Gastroesophageal sphincter (tissue), 3 donors: ENCODE measurements at regions not wholly inside any gene's neighbourhood (a gene's known extent, or its start where the extent isn't known, plus 50 kb on each side); places are given as distances from the start of the nearest gene placed in this dataset.

Experiments used
- POLR2A ChIP-seq, 2 donors: fragments of 450-650 bp; IDR thresholded peaks; one replicate each; pipeline ENCODE4 v1.6.1; 2017; ENCODE audit warnings: antibody characterized with exemption in 2 of 2, mild to moderate bottlenecking in 2 of 2, moderate library complexity in 1 of 2
- TF ChIP-seq, protein P1 (sequence below), 4 experiments: fragments of 200-600 bp in 2 of 4; fragments of 450-650 bp in 2 of 4; sonication (generic) in 1 of 4; IDR thresholded peaks; one replicate each; pipeline ENCODE4 v1.5.1; 2017 to 2019; ENCODE audit warnings: antibody characterized with exemption in 4 of 4, mild to moderate bottlenecking in 2 of 4, moderate library complexity in 2 of 4

DNA sequence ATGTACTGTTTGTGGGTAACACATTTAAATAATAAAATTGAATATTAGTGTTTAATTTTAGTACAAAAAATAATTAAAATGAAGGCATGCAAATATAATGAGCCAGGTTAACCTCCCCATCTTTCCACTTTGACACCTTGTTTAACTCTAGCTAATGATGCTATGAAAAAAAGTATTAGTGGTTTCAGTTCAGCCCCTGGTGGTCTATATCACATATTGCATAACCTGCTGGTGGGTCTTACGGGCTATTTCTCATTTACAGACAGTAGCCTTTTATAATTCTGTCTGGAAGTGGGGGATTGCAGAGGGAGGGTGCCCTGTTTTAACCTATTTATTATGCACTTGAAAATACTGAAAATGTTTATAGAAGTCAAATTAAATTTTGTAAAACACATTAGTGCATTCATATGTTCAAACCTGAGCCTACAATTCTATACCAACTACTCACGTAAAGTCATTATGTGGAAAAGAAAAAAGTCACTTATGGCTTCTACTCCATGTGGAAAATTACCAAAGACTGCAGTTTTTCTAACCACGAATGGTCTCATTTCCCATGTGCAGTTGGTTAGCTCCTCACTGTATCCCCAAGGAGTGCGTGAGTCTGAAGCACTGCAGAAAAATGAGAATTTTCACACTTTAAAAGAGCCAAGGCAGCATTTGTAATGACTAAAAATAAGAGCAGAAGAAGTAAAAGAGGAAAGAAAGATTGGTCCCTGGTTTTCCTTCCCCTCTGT lies 381.0 kb downstream of the MTX2 start:
- TF ChIP-seq POLR2A (IDR thresholded peaks at IDR 0.05): no peak
- TF ChIP-seq, protein P1, sequence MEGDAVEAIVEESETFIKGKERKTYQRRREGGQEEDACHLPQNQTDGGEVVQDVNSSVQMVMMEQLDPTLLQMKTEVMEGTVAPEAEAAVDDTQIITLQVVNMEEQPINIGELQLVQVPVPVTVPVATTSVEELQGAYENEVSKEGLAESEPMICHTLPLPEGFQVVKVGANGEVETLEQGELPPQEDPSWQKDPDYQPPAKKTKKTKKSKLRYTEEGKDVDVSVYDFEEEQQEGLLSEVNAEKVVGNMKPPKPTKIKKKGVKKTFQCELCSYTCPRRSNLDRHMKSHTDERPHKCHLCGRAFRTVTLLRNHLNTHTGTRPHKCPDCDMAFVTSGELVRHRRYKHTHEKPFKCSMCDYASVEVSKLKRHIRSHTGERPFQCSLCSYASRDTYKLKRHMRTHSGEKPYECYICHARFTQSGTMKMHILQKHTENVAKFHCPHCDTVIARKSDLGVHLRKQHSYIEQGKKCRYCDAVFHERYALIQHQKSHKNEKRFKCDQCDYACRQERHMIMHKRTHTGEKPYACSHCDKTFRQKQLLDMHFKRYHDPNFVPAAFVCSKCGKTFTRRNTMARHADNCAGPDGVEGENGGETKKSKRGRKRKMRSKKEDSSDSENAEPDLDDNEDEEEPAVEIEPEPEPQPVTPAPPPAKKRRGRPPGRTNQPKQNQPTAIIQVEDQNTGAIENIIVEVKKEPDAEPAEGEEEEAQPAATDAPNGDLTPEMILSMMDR (IDR thresholded peaks at IDR 0.05): no peak
